Psoas muscle (tissue), 7 donors: ENCODE measurements at regions not wholly inside any gene's neighbourhood (a gene's known extent, or its start where the extent isn't known, plus 50 kb on each side); places are given as distances from the start of the nearest gene placed in this dataset.

Source experiments
- ATAC-seq, 4 donors: fragments of 200-7000 bp; cut with Tn5 transposase; one replicate each; pipeline ENCODE4 v1.9.1; 2020; ENCODE audit warnings: moderate library complexity in 3 of 4, mild to moderate bottlenecking in 2 of 4
- DNase-seq, 2 donors: peaks; one replicate each; pipeline ENCODE4 v3.0.0-alpha.2; 2020
- H3K27ac ChIP-seq: fragments of 200-600 bp; one replicate; pipeline ENCODE4 v1.8.0; 2022
- H3K27me3 ChIP-seq, 3 donors: fragments of 200-600 bp in 1 of 3; one replicate each; pipeline versions ENCODE4 v1.6.1 to v1.8.0; 2013 to 2022; ENCODE audit warnings: low read length in 2 of 3, mild to moderate bottlenecking in 2 of 3, moderate library complexity in 1 of 3; ENCODE audit not compliant: insufficient read depth in 3 of 3
- H3K36me3 ChIP-seq, 2 donors: fragments of 200-600 bp in 1 of 2; one replicate each; pipeline versions ENCODE4 v1.6.1 to v1.8.0; 2013 to 2022; ENCODE audit warnings: low read depth in 1 of 2, mild to moderate bottlenecking in 1 of 2, moderate library complexity in 1 of 2; ENCODE audit not compliant: insufficient read depth in 1 of 2
- H3K4me1 ChIP-seq: fragments of 200-600 bp; one replicate; pipeline ENCODE4 v1.8.0; 2022
- H3K4me3 ChIP-seq: fragments of 200-600 bp; one replicate; pipeline ENCODE4 v1.8.0; 2022; ENCODE audit warnings: mild to moderate bottlenecking
- H3K9me3 ChIP-seq: fragments of 200-600 bp; one replicate; pipeline ENCODE4 v1.8.0; 2022
- WGBS, 3 donors: extraction: QIAGEN DNeasy Blood & Tissue Kit; methylation state at CpG; one replicate each; pipeline versions ENCODE4 v1.1.6 to v1.1.7; 2013; 5-methylcytosine and 5-hydroxymethylcytosine counted together
- intact Hi-C, 2 donors: fragments of 100-400 bp; cut with DNase I; formaldehyde crosslinking; loops; one replicate each; pipeline versions ENCODE4 v1.11.0 to v1.14.2; 2022
- TF ChIP-seq, protein P1 (sequence below): fragments of 200-600 bp; IDR thresholded peaks from one replicate; pipeline ENCODE4 v1.8.0; 2022; ENCODE audit warnings: antibody characterized with exemption
- donor health status: healthy with polysubstance abuse.
- donor health status: DM: no; HTN: no; CAD: no; lungs with moderate emphysema.
- donor health status: Bipolar disorder and iron deficiency.
- donor health status: healthy.
- donor health status: DM: yes; HTN: yes; CAD: no.
- donor health status: DM: no; HTN: no; CAD: no.
- donor health status: DM: yes; HTN: yes; CAD: no.

DNA sequence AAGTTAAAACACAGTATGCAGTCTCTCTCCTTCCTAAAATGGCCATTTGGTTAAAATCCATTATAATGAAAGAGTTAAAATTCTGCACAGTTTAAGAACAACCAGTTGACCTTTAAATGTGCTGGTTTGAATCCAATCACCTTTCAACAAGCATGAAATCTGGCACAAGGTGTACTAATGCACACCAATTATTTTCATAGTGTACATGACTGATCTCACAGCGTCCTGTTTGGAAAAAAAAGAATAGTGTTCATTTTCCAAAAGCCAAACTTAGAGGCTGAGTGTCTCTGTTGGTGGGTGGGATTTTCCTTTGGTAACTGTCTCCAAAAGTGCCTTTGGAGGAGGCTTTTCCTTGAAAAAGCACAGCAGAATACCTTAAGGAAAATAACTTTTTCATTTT, 180.6 kb downstream of the DEPDC1B start:
- ATAC-seq = no peak
- Histone ChIP-seq H3K27me3 (peaks cover 0 to 2% (median 0%) of the 10 kb centered on the region in 3 donors), H3K27ac (no peak overlapping the region), H3K9me3 (no peaks in the 10 kb centered on the region), H3K4me1 (no peaks in the 10 kb centered on the region), H3K36me3 (no peaks in the 10 kb centered on the region), H3K4me3 (no peak overlapping the region)
- intact Hi-C loops = no loop called here
- TF ChIP-seq, protein P1, sequence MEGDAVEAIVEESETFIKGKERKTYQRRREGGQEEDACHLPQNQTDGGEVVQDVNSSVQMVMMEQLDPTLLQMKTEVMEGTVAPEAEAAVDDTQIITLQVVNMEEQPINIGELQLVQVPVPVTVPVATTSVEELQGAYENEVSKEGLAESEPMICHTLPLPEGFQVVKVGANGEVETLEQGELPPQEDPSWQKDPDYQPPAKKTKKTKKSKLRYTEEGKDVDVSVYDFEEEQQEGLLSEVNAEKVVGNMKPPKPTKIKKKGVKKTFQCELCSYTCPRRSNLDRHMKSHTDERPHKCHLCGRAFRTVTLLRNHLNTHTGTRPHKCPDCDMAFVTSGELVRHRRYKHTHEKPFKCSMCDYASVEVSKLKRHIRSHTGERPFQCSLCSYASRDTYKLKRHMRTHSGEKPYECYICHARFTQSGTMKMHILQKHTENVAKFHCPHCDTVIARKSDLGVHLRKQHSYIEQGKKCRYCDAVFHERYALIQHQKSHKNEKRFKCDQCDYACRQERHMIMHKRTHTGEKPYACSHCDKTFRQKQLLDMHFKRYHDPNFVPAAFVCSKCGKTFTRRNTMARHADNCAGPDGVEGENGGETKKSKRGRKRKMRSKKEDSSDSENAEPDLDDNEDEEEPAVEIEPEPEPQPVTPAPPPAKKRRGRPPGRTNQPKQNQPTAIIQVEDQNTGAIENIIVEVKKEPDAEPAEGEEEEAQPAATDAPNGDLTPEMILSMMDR = no peak
- 7 to 9% (median 8%) methylated on average over 1 of the region's 1 CpG for WGBS, 3 donors
- no peak for DNase-seq

DNA sequence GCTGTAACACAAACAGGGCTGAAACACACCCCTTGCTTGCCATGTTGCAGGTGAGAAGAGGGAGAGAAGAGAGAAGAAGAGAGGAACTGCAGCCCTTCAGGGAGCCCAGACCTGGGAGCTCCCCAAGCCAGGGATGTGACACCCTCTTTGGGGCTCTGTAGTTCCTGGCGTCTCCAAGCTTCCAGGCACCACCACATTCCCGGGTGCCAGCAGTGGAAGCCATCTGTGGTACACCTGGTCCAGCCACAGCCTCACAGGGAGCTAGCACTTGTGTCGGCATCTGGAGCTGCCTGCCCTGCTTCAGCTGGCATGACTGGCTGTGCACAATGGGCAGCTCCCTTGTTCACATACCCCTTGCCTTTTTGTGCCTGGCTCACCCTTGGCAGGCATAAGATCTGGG, 182.1 kb downstream of the DEPDC1B start:
- no peak for ATAC-seq
- Histone ChIP-seq H3K4me3 (no peak overlapping the region), H3K27me3 (peaks cover 0 to 2% (median 0%) of the 10 kb centered on the region in 3 donors), H3K9me3 (no peaks in the 10 kb centered on the region), H3K36me3 (no peaks in the 10 kb centered on the region), H3K4me1 (no peaks in the 10 kb centered on the region), H3K27ac (no peak overlapping the region)
- no peak for DNase-seq
- 48 to 50% (median 48%) methylated on average over 3 of the region's 3 CpGs for WGBS, 3 donors
- intact Hi-C loops = no loop called here
- TF ChIP-seq, protein P1 = no peak

DNA sequence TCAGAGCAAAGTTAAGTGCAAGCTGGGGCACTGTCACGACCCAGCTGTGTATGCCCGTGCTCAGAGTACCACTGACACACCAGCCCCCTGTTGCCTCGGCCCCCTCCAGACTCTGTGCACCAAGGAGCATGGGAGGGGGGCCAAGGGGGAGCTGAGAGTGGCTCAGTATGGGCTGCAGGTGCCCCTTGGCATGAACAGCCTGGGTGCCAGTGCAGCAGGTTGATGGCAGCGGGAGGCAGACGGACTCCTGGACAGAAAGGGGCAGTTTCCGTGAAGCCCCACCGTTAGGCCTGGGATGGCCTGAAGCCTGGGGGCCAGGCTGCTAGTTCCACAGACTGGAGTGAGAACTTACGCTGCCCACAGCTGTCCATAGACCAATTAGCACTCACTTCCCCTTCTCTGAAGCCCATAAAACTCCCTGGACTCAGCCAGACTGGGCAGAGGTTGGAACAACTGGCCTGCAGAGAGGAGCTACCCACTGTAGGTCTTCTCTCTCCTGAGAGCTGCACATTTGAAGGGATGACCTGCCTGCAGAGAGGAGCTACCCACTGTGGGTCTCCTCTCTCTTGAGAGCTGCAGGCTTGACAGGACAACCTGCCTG, 182.8 kb downstream of the DEPDC1B start:
- TF ChIP-seq, protein P1 = no peak
- WGBS, 3 donors = 59 to 62% (median 61%) methylated on average over 8 of the region's 8 CpGs
- DNase-seq (no peak), ATAC-seq (no peak)
- H3K27ac ChIP-seq = no peak overlapping the region
- no peaks in the 10 kb centered on the region for H3K36me3 ChIP-seq
- H3K4me3 ChIP-seq = no peak overlapping the region
- H3K4me1 ChIP-seq = no peaks in the 10 kb centered on the region
- H3K27me3 ChIP-seq = peaks cover 0 to 2% (median 0%) of the 10 kb centered on the region in 3 donors
- no peaks in the 10 kb centered on the region for H3K9me3 ChIP-seq
- intact Hi-C loops = no loop called here

DNA sequence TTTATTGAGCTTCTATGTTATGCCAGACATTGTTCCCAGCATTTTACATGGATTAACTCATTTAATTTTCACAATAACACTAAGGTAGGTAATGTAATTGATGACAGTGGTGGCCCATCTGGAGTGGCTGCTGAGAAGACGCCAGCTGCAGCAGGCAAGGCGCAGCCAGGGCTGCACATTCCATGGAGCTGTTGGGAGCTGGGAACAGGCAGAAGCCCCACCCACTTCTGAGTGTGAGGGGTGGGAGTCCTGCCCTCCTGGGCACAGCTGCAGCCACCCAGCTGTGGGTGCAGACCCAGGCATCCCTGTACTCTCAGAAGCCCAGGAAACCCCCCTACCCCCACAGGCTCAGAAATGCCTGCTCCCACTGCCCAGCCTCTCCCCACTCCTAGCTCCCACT, 183.3 kb downstream of the DEPDC1B start:
- H3K4me1 ChIP-seq = no peaks in the 10 kb centered on the region
- WGBS, 3 donors = 29 to 53% (median 40%) methylated on average over 2 of the region's 2 CpGs
- ATAC-seq (no peak), DNase-seq (no peak)
- intact Hi-C loops = no loop called here
- TF ChIP-seq, protein P1 = no peak
- no peak overlapping the region for H3K27ac ChIP-seq
- H3K36me3 ChIP-seq = no peaks in the 10 kb centered on the region
- H3K4me3 ChIP-seq = no peak overlapping the region
- peaks cover 0 to 2% (median 0%) of the 10 kb centered on the region in 3 donors for H3K27me3 ChIP-seq
- no peaks in the 10 kb centered on the region for H3K9me3 ChIP-seq

DNA sequence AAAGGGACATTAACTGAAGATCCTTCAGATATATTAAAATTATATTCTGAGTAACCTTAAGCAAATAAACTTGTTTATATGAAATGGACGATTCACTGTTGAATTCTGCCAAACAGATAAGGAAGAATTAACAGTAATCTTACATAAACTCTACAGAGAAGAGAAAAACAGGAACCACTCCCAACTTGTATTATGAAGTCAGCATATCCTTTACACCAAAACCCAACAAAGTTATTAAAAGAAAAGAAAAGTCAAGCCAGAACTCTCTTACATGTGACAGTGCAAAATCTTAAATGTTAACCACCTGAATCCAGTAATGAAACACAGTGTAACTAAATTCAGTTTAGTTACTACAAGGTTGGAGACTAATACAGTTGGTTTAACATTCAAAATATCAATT, 185.8 kb downstream of the DEPDC1B start:
- intact Hi-C loops = no loop called here
- no peaks in the 10 kb centered on the region for H3K36me3 ChIP-seq
- H3K4me3 ChIP-seq = no peak overlapping the region
- DNase-seq (no peak), ATAC-seq (no peak)
- 38 to 74% (median 52%) methylated on average over 1 of the region's 1 CpG for WGBS, 3 donors
- H3K27ac ChIP-seq = no peak overlapping the region
- H3K27me3 ChIP-seq = peaks cover 0 to 2% (median 0%) of the 10 kb centered on the region in 3 donors
- no peaks in the 10 kb centered on the region for H3K4me1 ChIP-seq
- no peaks in the 10 kb centered on the region for H3K9me3 ChIP-seq
- TF ChIP-seq, protein P1 = no peak
